VCaP (cell line): ENCODE measurements at regions not wholly inside any gene's neighbourhood (a gene's known extent, or its start where the extent isn't known, plus 50 kb on each side); places are given as distances from the start of the nearest gene placed in this dataset.

Source experiments
- H3K27ac ChIP-seq: fragments of 450-650 bp; 2 replicates; pipeline ENCODE4 v1.5.1; 2017
- CTCF ChIP-seq: fragments of 450-650 bp; conservative IDR thresholded peaks from 2 replicates; pipeline ENCODE4 v1.5.1; 2017; ENCODE audit warnings: mild to moderate bottlenecking, moderate library complexity

DNA sequence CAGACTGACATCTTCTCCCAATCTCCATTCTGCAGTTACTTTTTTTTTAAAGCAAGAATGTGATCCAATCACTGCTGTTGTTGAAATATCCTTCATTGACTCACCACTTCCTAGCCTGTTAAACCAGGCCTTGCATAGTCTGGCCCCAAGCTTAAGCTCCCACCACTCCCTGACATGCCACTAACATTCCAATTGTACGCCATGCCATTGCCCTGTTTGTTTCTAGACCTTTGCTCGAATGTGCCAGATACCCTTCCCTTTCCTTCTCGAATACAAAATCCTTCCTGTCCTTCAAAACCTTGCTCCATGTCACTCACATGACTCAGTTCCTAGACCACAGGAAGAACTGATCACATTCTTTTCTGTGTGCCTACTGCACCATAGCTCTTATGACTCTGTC lies 224.2 kb downstream of the CYRIA start:
- no peak overlapping the region for H3K27ac ChIP-seq
- no peak for TF ChIP-seq CTCF

GRCh38 chr2:16440898-16441297 lies 224.7 kb downstream of the CYRIA start:
- H3K27ac ChIP-seq, result no peak overlapping the region
- TF ChIP-seq CTCF, result no peak

DNA sequence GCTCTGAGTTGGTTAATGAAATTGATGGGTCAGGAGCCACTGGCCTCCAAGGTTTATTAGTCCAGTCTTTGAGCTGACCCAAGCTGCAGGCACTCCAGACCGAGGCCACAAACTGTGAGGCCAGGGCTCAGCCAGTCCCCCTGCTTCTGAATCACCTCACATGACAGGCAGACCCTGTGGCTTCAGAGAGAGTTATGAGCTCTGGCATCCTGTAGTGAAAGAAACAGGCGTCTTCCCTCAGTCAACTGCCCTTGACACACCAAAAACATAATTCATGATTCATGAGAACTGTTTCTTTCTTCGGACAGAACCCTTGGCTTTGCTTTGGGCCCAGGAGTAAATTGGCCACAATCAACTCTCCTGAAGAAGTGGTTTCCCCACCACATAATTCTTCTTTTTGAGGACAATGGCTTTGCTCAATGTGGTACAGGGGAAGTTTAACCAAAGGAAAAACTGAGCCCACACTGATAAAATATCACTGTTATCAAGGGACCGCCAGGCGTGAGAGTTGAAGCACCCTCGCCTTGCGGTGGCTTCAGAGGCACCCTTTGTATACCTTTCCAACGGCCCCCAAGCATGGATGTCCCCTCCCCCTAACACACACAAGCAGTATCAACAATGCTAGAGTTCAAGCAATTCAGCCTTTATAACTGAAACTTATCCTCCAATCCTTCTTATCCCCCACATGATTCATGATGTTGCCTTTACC lies 226.9 kb downstream of the CYRIA start:
- no peak overlapping the region for H3K27ac ChIP-seq
- TF ChIP-seq CTCF, result no peak

DNA sequence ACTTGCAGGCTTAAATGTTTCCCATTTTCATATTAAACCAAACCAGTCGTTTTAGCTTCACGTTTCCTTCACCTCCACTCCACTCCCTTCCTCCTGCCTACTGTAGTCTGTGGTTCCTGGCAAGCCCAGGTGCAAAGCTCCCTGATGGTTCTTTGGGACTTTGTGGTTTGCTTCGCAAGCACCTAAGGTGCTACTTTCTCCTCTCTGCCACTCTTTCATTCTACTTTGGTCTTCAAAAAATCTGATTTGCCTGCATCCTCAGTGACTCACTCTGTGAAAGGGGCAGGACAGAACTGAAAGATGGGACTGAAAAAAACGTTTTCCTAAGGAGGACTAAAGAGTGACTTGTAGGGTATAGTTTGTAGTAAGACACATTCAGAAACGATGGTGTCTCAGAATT lies 228.4 kb downstream of the CYRIA start:
- no peak for TF ChIP-seq CTCF
- no peak overlapping the region for H3K27ac ChIP-seq

DNA sequence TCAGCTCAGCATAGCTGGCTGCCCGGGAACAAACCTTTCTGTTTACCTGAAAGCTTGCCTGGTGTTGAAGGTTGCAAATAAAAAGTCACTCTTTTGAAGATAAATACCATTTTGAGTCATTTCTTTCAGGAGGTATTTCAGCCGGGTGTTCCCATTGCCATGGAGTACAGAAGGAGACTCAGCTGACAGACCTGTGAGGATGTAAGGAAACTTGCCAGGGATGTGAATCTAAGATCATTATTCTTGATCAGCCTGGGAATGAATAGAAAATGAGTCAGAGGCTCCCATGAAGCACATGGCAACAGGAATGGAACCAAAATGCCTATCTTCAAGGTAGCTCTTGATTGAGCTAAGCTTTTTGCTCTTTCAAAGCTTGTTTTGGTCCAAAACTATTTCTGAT lies 231.2 kb downstream of the CYRIA start:
- TF ChIP-seq CTCF, result no peak
- H3K27ac ChIP-seq, result no peak overlapping the region

DNA sequence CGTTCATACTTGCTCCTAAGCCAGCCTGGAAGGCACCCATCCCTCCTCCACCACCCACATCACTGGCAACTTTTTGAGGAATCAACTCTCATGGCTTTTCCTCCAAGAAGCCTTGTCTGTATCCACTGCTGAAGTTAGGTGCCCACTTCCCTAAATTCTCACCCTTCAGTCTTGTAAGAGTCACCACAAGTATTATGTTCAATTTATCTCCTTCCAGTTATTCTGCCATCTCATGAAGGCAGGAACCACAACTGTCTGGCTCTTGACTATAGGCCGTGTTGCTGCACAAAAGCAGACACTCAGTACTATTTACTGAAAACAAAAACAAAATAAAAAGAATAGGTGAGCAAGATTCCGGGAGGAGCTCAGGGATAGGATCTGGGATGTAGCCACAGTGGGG lies 234.8 kb downstream of the CYRIA start:
- no peak for TF ChIP-seq CTCF
- H3K27ac ChIP-seq, result no peak overlapping the region

DNA sequence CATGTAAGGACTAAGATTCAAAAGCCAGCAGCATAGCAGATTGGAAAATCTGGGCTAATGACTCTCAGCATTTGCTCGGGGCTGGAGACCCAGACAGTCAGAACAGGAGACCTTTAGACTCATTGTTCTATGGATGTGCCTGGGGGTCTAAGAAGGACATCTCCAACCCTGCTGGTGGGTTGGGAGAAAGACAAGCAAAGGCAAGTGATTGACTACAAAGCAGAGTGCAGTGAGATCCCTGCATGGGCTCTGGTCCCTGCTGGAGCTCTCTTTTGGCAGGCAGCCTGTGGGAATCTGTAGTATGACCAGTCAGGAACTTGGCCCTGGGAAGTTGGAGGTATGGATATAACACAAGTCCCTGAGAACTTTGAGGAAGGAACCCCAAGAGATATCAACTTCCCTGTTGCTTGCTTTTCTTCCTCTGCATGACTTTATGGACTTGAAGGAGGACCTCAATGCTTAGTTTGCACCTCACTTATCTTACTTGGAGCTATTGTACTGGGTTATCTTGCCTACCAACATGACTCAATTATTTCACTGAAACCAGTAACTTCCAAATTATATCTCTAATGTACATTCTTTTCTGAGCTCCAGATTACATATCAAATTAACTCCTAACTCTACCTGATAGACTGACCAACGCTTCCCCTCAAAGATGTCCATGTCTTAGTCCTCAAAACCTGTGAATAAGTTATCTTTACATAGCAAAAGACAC lies 236.0 kb downstream of the CYRIA start:
- no peak for TF ChIP-seq CTCF
- H3K27ac ChIP-seq, result no peak overlapping the region
